ENCODE measurements at regions not wholly inside any gene's neighbourhood (a gene's known extent, or its start where the extent isn't known, plus 50 kb on each side); places are given as distances from the start of the nearest gene placed in this dataset.

GRCh38 chr13:85142351-85142927 lies 656.8 kb downstream of the SLITRK6 start:
- TF ChIP-seq CTCF (IDR thresholded peaks at IDR 0.05; ENCODE audit: low read depth, low read length), result no peak
- TF ChIP-seq EZH2phosphoT487 (IDR thresholded peaks at IDR 0.05; ENCODE audit: low read depth), result no peak
